Brain microvascular endothelial cell (primary cell): ENCODE measurements at regions not wholly inside any gene's neighbourhood (a gene's known extent, or its start where the extent isn't known, plus 50 kb on each side); places are given as distances from the start of the nearest gene placed in this dataset.

Experiments
- DNase-seq: peaks from one replicate; pipeline ENCODE4 v3.0.0-alpha.2; 2020
- H3K27ac ChIP-seq: fragments of 250-450 bp; sonication (Bioruptor Pico); 2 replicates; pipeline ENCODE4 v1.5.1; 2020; ENCODE audit warnings: mild to moderate bottlenecking, moderate library complexity
- H3K27me3 ChIP-seq: fragments of 250-450 bp; sonication (Bioruptor Pico); replicated peaks from 2 replicates; pipeline ENCODE4 v1.5.1; 2020; ENCODE audit warnings: mild to moderate bottlenecking
- H3K36me3 ChIP-seq: fragments of 250-450 bp; sonication (Bioruptor Pico); replicated peaks from 2 replicates; pipeline ENCODE4 v1.5.1; 2020; ENCODE audit warnings: mild to moderate bottlenecking
- H3K4me3 ChIP-seq: 2 replicates; pipeline ENCODE4 v1.5.1; 2011; ENCODE audit warnings: low read depth, mild to moderate bottlenecking, control low read depth, low read length, moderate library complexity
- CTCF ChIP-seq: IDR thresholded peaks from 2 replicates; pipeline ENCODE4 v1.5.1; 2011; ENCODE audit warnings: low read depth, mild to moderate bottlenecking, moderate library complexity, low read length, control low read depth, inconsistent platforms; ENCODE audit errors: missing control alignments
- in situ Hi-C: cut with HindIII; loops from 2 replicates; pipeline ENCODE4 v1.10.0; 2017; ENCODE audit warnings: low sequenced_read_pairs, low pct_ligation_motif_present

- Histone ChIP-seq H3K36me3 (no peaks in the 10 kb centered on the region), H3K27me3 (no peaks in the 10 kb centered on the region), H3K27ac (no peak overlapping the region), H3K4me3 (no peak overlapping the region)
- no peak for TF ChIP-seq CTCF
- no peak for DNase-seq
- in situ Hi-C loops: no loop called here
These were observed 259.9 kb downstream of the DLL1 start for GRCh38 chr6:170030821-170031471.

- Histone ChIP-seq H3K27me3 (no peaks in the 10 kb centered on the region), H3K27ac (no peak overlapping the region), H3K36me3 (no peaks in the 10 kb centered on the region), H3K4me3 (no peak overlapping the region)
- in situ Hi-C loops: no loop called here
- TF ChIP-seq CTCF: no peak
- no peak for DNase-seq
These were observed 260.5 kb downstream of the DLL1 start for GRCh38 chr6:170030284-170030815.

GRCh38 chr6:170029416-170030283 is 261.2 kb downstream of the DLL1 start:
- in situ Hi-C loops: no loop called here
- TF ChIP-seq CTCF: no peak
- Histone ChIP-seq H3K27me3 (no peaks in the 10 kb centered on the region), H3K36me3 (no peaks in the 10 kb centered on the region), H3K27ac (no peak overlapping the region), H3K4me3 (no peak overlapping the region)
- DNase-seq: no peak

GRCh38 chr6:170028629-170029345 is 262.1 kb downstream of the DLL1 start:
- Histone ChIP-seq H3K36me3 (no peaks in the 10 kb centered on the region), H3K4me3 (no peak overlapping the region), H3K27ac (no peak overlapping the region), H3K27me3 (no peaks in the 10 kb centered on the region)
- no peak for DNase-seq
- no peak for TF ChIP-seq CTCF
- in situ Hi-C loops: no loop called here

GRCh38 chr6:170027647-170028043 is 263.2 kb downstream of the DLL1 start:
- no peak for TF ChIP-seq CTCF
- Histone ChIP-seq H3K4me3 (no peak overlapping the region), H3K36me3 (no peaks in the 10 kb centered on the region), H3K27me3 (no peaks in the 10 kb centered on the region), H3K27ac (no peak overlapping the region)
- no peak for DNase-seq
- in situ Hi-C loops: no loop called here
